HG02623 (cell line): ENCODE measurements at regions not wholly inside any gene's neighbourhood (a gene's known extent, or its start where the extent isn't known, plus 50 kb on each side); places are given as distances from the start of the nearest gene placed in this dataset.
"Not testable (repeated sequence)": the region's sequence is repeated elsewhere in the genome, so short reads cannot be mapped to it uniquely, and the experiment has no call there.

ENCODE experiments used
- ATAC-seq: cut with Tn5 transposase; IDR thresholded peaks from one replicate; pipeline ENCODE4 v1.9.1; 2021; ENCODE audit warnings: moderate library complexity; ENCODE audit not compliant: unreplicated experiment

DNA sequence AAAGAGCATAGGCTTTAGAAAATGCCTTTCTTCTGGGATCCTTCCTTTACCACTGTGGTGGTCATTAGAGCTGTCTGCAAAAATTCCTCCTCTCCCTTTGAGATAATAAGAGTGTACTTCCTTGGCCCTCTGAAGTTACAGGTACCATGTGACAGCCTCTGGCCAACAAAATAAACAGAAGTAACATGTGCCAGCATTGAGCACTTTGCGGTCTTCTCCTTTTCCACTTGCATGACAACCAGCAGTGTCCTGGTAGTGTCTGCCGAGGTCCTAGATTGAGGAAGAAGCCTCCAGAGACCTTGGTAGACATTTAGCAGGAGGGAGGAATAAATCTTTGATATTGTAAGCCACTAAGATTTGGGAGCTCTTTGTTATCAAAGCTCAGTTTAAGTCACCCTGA, 87.5 kb upstream of the ARID1B start:
- no peak for ATAC-seq

DNA sequence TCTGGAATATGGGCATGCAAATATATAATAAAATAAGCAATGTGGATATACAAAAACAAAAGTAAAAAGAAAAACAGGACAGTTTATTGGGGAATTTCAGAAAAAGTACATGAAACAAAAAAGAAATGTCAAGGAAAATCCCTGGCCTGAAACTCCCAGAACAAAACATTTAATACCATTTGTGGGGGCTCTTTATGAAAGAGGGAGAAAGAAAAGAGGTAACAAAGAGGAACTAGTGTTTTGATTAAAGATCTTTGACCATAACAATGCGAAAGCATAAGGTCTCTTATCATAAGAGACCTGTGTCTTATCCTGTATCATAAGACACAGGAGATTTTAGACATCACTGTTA, 88.6 kb upstream of the ARID1B start:
- no peak for ATAC-seq

DNA sequence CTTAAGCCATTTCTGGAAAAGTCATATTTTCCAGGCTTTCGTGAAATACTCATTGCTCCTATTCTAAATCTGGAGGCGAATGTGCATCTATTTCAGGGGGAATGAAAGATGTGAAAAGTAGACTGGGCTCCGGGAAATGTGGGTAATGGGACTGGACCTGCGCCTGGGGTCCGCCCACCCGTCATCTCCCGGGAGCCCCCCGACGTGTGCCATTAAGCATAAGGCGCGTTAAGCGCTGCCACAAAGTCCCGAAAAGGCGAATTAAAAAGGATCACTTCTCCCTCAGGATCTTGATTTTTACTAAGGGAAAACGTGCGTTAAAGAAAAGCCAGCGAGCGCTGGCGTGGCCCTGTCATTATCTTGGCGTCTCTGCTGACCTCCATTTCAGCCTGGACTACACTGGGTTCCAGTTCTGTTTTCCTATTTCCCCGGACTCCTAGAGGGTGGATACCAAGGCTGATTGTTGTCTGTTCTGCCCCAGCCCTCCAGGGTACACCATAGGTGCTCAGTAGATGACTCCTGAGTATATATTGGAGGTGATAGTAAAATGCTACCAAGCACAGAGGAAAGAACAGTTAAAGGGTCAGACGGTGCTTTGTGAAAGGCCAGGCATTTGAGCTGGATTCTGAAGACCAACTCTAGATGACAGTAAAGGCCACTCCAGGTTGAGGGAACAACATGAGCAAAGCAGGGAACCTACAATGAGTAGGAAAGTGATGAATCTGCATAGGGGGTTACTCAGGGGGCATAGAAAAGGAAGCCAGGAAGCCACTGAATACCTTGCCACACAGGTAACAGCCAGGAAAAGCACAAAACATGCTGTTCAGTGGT, 89.2 kb upstream of the ARID1B start:
- ATAC-seq: no peak

DNA sequence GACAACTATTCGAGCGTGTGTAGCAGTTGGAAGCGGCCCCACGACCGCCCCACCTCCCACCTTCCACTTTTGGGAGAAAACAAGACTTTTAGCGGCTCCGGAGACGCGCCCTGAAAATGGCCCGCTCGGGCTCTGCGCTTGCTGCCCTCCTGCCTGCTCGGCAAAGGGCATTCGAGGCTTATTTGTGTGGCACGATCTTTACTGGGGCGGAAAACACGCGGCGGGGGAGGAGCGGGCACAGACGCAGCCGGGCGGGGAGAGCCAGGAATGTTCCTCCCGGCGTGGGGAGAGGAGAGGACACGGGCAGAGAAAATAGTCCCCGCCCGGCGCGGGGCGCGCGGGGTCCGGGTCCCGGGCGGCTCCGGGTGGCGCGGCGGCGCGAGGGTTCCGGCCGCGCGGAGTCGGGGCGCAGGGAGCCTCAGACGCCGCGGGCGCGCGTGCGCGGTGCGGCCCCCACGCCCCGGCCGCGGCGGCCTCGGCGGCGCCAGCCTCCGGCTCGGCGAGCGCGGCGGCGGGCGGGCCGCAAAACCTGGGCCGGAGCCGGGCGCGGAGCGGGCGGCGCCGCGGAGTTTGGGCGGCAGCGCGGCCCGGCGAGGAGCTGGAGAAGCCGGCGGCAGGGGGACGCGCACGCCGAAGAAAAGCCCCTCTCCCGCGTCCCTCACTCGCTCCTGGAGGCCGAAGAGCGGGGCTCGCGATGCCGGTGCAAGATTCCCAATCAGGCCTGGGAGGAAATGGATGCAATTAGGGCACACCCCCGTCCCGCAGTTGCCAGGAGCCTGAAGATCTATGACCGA, 90.0 kb upstream of the ARID1B start:
- peak; percentile 57 for ATAC-seq

DNA sequence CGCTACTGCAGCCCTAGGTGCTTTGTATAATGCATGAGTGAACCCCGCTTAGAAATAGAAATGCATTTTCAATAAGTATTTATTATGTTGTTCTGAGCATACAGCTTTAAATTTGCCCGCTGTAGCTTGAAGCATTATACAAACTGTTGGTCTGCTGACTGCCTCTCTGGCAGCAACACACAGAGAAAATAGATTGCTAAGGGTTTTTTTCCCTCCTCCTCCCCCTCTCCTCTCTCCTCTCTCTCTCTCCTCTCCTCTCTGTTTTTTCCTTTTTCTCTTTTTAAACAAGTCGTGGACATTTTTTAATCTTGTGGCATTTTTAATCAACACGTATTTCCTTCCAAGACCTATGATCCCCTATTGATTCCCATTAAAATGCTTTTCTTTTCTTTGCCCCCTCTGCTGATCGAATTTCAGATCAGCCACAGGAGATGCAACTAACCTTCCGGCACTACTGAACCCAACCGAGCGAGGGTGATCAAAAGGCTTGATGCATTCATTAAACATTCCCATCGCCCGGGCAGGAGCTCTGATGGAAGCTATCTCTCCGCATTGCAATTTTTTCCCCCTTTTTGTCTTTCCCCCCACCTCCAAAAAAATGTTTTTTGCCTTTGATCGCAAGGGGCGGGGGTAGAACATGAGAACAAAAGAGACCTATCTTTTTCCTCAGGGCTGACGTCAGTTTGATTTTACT, 90.7 kb upstream of the ARID1B start:
- ATAC-seq: no peak

DNA sequence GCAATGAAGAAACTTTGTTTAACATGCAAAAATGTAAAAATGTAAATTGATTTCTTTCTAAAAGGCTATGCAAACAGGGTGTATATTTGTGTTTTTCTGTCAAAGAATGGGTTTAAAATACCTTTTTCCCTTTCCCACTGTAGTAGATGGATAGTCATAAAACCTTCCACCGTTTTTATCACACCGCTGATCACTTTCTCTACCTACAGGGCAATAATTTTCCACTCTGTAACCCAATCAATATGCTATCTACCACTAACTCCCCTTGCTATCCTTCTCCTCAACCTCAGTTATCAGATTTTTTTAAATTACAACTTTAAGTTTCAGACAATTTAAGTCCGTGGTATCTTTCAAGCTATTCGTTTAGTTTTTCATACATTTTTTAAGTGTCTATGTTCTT, 91.4 kb upstream of the ARID1B start:
- ATAC-seq: no peak

DNA sequence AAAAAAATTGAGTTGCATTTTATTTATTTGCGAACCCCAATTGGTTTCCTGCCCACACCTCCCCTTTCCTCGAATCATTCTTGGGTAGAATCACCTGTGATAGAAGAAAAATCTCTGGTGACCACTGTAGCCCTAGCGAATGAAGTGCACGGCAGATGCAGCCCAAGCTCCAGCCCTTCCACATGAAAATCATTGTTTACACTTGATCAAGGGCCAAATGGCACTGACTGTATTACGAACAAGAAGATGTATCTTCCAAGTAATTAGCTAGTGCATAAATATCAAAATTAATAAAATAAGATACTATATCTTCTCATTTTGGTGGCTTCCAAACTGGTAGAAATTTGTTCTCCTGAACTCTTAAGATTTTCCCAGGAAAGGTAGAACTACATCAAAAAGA, 93.4 kb upstream of the ARID1B start:
- ATAC-seq: no peak

DNA sequence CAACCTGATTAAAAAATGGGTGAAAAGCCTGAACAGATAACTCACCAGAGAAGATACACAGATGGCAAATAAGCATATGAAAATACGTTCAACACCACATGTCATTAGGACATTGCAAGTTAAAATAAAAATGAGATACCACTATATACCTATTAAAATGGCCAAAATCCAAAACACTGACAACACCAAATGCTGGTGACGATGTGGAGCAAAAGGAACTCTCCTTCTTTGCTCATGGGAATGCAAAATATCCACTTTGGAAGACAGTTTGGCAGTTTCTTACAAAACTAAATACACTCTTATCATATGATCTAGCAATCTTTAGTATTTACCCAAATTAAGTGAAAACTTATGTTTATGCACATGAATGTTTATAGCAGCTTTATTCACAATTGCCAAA, 100.5 kb upstream of the ARID1B start:
- no peak for ATAC-seq

DNA sequence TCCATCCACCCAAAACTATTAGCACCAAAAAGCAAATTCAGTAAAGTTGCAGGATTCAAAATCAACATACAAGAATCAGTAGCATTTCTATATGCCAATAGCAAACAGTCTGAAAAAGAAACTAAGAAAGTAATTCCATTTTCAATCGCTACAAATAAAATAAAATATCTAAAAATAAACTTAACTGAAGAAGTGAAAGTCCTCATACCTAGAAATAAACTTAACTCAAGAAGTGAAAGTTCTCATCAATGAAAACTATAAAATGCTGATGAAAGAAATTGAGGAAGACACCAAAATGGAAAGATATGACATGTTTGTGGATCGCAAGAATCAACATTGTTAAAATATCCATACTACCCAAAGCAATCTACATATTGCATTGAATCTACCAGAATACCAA, 103.0 kb upstream of the ARID1B start:
- ATAC-seq: no peak

DNA sequence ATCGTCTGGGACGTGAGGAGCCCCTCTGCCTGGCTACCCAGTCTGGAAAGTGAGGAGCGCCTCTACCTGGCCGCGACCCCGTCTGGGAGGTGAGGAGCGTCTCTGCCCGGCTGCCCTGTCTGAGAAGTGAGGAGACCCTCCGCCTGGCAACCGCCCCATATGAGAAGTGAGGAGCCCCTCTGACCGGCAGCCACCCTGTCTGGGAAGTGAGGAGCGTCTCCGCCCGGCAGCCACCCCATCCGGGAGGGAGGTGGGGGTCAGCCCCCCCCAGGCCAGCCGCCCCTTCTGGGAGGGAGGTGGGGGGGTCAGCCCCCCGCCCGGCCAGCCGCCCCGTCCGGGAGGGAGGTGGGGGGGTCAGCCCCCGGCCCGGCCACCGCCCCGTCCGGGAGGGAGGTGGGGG, 107.1 kb upstream of the ARID1B start:
- not testable (repeated sequence) for ATAC-seq

DNA sequence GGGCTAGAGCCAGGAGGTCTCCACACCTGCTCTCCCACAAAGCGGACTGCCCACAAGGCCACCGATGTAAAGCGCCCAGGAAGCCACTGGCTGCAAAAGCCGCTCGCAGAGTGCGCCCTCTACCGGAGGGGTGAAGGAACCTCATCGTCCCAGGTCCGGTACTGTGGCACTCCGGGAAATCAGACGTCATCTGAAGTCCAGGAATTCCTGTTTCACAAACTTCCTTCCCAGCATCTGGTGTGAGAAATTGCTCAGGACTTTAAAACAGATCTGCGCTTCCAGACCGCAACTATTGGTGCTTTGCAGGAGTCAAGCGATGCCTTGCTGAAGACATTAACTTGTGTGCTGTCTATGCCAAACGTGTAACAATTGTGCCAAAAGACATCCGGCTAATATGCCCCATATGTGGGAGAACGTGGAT, 115.1 kb upstream of the ARID1B start:
- no peak for ATAC-seq

DNA sequence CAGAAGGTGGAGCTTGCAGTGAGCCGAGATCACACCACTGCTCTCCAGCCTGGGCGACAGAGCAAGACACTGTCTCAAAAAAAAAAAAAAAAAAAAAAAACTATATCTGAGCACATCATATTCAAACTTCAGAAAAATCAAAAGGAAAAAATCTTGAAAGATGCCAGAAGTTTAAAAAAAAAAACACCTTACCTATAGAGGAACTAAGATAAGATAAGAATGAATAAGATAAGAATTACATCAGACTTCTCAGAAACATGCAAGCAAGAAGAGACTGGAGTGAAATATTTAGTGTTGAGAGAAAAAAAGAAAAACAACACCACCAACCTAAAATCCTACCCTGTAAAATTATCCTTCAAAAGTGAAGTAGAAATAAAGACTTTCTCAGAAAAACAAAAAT, 116.8 kb upstream of the ARID1B start:
- ATAC-seq: no peak

DNA sequence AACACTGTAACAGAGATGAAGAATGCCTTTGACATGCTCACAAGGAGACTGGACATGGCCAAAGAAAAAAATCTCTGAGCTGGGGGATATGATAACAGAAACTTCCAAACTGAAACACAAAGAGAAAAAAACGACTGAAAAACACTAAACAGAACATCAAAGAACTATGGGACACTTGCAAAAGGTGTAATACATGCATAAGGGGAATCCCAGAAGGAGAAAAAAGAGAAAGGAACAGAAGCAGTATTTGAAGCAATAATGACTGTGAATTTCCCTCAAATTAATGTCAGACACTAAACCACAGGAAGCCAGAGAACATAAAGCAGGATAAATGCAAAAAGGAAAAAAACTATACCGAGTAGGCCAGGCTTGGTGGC, 117.4 kb upstream of the ARID1B start:
- ATAC-seq: no peak

DNA sequence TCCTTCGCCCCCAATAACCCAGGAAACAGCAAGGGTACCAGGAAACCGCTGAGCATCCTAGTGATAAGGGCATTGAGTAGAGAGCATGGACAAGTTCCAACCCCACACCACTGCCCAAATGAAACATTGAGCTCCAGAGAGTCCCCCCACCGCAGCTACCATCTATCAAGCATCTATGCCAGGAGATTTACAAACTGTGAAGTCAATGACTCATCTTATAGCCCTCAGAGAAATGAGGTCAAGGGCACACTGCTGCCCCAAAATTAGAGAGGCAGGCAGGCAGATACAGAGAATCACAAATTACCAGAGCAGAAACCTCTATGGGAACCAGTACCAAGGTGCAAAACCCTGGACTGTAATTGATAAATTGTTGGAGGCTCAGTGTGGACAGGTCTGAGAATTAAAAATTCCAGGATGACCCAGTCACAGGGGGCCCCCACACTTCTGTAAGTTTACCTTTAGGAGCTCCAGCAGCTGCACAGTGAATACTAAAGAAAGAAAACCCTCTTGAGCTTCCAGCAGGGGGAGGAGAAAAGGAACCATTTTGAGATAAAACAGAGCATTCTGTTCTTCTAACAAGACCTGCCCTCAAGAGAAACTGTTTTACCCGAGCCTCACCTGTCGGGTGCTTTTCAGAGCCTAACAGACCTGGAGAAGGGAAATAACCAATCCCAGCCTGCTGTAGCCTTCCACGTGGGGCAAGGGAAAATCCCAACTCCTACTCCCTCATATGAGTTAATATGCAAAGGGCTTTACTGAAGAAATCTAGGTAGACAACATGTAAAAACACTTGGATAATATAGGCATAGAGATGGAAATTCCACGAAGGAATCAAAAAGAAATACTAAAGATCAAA, 118.0 kb upstream of the ARID1B start:
- ATAC-seq: no peak

DNA sequence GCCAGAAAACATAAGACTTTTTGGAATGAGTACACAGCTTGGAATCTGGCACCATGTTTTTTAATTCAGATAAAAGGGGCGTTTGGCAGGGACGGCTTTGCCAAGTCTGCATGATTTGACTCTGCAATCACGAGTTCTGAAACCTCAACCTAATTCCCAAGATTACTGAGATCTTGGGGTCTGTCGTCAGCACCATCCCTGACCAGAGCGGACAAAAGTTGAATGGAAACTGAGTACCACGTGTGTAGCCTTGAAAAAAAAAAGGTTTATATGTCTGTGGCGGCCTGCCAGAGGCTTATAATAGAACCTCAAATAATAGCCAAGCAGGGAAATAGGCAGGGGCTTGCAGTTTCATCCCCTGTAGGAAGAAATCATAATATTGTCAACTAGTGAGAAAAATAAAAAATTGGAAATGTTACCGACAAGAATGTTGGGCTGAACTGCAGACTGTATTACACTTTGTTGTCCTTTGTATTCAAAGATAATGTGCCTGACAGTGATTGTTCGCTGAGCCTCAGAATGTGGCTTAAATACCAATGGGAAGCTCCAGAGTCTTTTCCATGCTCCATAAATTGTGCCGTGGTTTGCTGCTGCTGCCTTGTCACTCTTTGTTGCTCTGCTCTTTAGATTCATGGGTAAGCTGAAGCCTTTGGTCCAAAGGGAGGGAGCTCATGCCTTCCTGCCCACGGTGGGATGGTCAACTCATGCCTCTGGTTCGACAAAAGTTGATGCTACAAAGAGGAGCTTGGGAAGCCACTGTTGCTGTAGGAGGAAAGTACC, 118.8 kb upstream of the ARID1B start:
- ATAC-seq: no peak

DNA sequence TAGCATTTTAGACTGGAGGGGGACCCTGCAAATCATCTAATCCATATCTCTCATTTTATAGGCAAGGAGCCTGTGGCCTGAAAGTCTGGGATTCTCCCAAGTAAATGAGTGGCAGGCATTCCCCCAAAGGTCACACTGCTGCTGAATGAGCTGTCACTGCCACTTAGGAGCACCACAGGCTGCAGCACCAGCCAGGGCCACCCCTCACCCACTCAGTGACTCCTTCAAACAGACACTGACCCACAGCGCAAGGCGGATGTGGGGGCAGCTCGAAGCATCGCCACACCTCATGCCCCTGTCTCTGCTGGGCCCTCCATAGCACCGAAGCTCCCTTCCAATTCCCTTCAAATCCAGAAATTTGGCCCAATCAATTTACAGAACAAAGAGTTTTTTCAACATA, 119.9 kb upstream of the ARID1B start:
- ATAC-seq: no peak

DNA sequence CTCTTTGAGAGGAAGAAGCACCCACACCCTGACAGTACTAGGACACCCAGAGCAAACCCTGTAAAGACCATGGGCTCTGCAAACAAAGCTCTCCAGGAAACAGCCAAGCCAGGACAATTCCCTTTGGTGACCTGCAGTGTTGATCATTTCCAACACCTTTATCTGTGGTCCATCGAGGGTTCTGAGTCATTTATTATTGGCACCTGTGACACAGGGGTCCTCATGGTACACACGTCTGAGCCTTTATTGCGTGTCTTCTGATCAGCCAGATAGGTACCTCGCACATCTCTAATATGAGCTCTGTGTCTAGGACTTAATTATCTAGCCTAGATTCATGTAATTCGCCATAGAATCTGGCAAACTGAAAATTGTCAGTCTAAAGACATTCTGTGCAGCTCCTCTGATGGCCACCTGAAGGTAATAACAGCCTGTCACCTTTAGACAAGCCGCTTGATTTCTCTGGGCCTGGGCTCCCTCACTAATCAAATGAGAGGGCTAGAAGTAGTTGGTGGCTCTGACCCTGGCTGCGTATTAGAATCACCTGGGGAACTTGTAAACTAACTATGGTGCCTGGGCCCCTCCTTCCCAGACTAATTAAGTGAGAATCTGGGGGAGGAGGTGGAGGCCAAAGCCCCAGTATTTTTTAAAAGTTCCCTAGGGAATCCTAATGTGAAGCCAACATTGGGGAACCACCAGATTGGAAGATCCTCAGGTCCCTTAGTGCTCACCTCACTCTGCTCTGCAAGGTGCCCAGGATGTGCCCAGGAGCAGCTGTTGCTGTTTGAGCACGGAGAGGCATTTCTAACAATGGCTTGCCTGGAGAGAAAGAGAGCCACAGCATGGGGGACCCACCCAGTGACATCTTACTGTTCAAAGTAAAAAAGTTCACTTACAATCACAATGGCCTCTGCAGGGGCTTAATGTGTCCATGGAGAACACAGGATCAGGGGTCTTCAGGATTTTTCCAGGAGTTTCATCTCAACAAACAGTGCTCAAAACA, 122.0 kb upstream of the ARID1B start:
- no peak for ATAC-seq

DNA sequence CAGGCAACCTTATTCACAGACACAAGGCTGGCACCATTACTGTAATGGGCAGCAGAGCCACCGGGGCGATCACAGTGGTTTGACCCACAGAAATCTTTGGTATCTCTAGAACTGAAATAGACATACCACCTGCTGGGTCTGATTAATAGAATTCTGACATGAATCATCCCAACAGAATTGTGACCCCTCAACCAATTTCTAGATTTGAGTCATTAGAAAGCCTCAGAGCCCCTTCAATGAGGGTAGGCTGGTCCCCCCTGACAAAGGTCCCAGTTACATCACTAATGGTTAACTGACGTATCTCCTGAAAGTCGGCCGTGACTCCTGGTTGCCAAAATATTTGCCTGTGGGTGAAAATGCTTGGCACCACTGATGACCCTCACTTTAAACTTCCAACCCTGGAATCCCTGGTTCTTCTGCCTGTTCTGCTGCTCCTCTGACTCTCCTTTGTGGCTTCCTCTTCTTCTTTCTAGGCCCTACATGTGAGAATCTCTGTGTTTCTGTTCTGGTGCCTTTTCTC, 124.9 kb upstream of the ARID1B start:
- no peak for ATAC-seq

DNA sequence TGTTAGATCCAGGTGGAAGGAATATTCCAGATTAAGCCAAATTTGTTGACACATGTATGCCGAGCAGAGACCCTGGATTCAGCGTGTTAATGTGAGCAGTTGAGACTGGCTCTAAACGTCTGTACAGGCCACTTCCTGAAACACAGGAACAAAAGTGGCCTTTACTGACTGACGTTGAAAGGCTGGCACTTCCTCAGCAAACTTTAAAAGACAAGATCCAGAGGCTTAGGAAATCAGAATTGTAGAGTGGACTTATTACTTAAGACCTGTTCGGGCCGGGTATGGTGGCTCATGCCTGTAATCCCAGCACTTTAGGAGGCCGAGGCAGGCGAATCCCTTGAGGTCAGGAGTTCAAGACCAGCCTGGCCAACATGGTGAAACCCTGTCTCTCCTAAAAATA, 125.7 kb upstream of the ARID1B start:
- no peak for ATAC-seq
